Neural cell (in vitro differentiated cells): ENCODE measurements at regions not wholly inside any gene's neighbourhood (a gene's known extent, or its start where the extent isn't known, plus 50 kb on each side); places are given as distances from the start of the nearest gene placed in this dataset.

ENCODE experiments used
- CTCF ChIP-seq: fragments of 450-650 bp; IDR thresholded peaks from 2 replicates; pipeline ENCODE4 v1.5.1; 2014; ENCODE audit warnings: antibody characterized with exemption, mild to moderate bottlenecking, moderate library complexity; ENCODE audit not compliant: poor library complexity, severe bottlenecking
- EZH2 ChIP-seq: fragments of 200-600, 300-800 bp; shearing (Covaris generic), sonication (generic); IDR thresholded peaks from 2 replicates; pipeline ENCODE4 v1.6.1; 2014; ENCODE audit warnings: antibody characterized with exemption, low read length, borderline replicate concordance, mild to moderate bottlenecking; ENCODE audit not compliant: insufficient read depth, poor library complexity, severe bottlenecking

GRCh38 chr4:173866322-173867026, 336.4 kb upstream of the HAND2 start:
- TF ChIP-seq CTCF (no peak), EZH2 (no peak)
